Right lobe of liver (tissue), 6 donors: ENCODE measurements at regions not wholly inside any gene's neighbourhood (a gene's known extent, or its start where the extent isn't known, plus 50 kb on each side); places are given as distances from the start of the nearest gene placed in this dataset.

Experiments used
- ATAC-seq, 4 donors: fragments of 200-7000 bp; cut with Tn5 transposase; one replicate each; pipeline ENCODE4 v1.9.1; 2020; ENCODE audit warnings: mild to moderate bottlenecking in 4 of 4, moderate library complexity in 4 of 4
- DNase-seq, 3 donors: peaks; one replicate each; pipeline ENCODE4 v3.0.0-alpha.2; 2020
- H3K27ac ChIP-seq, 3 donors: fragments of 200-600 bp; one replicate each; pipeline ENCODE4 v1.8.0; 2022
- H3K27me3 ChIP-seq, 2 donors: fragments of 200-600 bp; one replicate each; pipeline ENCODE4 v1.8.0; 2022
- H3K36me3 ChIP-seq, 4 donors: fragments of 200-600 bp; sonication (generic) in 1 of 4; one replicate each; pipeline versions ENCODE4 v1.5.1 to v1.8.0; 2017 to 2022; ENCODE audit warnings: control low read depth in 1 of 4
- H3K4me1 ChIP-seq, 4 donors: fragments of 200-600 bp; sonication (generic) in 1 of 4; one replicate each; pipeline versions ENCODE4 v1.5.1 to v1.8.0; 2017 to 2022; ENCODE audit warnings: control low read depth in 1 of 4
- H3K4me3 ChIP-seq, 3 donors: fragments of 200-600 bp; one replicate each; pipeline ENCODE4 v1.8.0; 2022
- H3K9me3 ChIP-seq, 4 donors: fragments of 200-600 bp; sonication (generic) in 1 of 4; one replicate each; pipeline versions ENCODE4 v1.5.1 to v1.8.0; 2017 to 2022; ENCODE audit warnings: control low read depth in 1 of 4
- POLR2A ChIP-seq: fragments of 450-650 bp; IDR thresholded peaks from one replicate; pipeline ENCODE4 v1.6.1; 2017; ENCODE audit warnings: antibody characterized with exemption, mild to moderate bottlenecking
- WGBS: methylation state at CpG from one replicate; pipeline ENCODE4 v1.1.6; 2018; ENCODE audit warnings: low coverage, low lambda C conversion rate; ENCODE audit not compliant: insufficient coverage; ENCODE audit errors: missing lambda C conversion rate; 5-methylcytosine and 5-hydroxymethylcytosine counted together
- intact Hi-C, 2 donors: fragments of 100-400 bp; cut with DNase I; formaldehyde crosslinking; loops; one replicate each; pipeline versions ENCODE4 v1.11.2 to v1.14.1; 2022
- TF ChIP-seq, protein P1 (sequence below), 4 donors: fragments of 200-600 bp in 3 of 4; fragments of 450-650 bp in 1 of 4; IDR thresholded peaks; one replicate each; pipeline versions ENCODE4 v1.5.1 to v1.8.0; 2016 to 2022; ENCODE audit warnings: antibody characterized with exemption in 4 of 4, mild to moderate bottlenecking in 2 of 4
- donor health status: DM: no; HTN: yes; CAD: no.
- donor health status: DM: no; HTN: no; CAD: no.
- donor health status: DM: no; HTN: no; CAD: no.
- donor health status: DM: no; HTN: yes; CAD: no.
- donor health status: DM: no; HTN: yes; CAD: no.

- no peak overlapping the region for H3K27ac ChIP-seq
- no peaks in the 10 kb centered on the region for H3K9me3 ChIP-seq
- H3K4me1 ChIP-seq: no peaks in the 10 kb centered on the region
- ATAC-seq: no peak
- 50% methylated on average over 4 of the region's 4 CpGs for WGBS
- no peak overlapping the region for H3K4me3 ChIP-seq
- TF ChIP-seq, protein P1, sequence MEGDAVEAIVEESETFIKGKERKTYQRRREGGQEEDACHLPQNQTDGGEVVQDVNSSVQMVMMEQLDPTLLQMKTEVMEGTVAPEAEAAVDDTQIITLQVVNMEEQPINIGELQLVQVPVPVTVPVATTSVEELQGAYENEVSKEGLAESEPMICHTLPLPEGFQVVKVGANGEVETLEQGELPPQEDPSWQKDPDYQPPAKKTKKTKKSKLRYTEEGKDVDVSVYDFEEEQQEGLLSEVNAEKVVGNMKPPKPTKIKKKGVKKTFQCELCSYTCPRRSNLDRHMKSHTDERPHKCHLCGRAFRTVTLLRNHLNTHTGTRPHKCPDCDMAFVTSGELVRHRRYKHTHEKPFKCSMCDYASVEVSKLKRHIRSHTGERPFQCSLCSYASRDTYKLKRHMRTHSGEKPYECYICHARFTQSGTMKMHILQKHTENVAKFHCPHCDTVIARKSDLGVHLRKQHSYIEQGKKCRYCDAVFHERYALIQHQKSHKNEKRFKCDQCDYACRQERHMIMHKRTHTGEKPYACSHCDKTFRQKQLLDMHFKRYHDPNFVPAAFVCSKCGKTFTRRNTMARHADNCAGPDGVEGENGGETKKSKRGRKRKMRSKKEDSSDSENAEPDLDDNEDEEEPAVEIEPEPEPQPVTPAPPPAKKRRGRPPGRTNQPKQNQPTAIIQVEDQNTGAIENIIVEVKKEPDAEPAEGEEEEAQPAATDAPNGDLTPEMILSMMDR (IDR thresholded peaks at IDR 0.05): no peak
- no peak for TF ChIP-seq POLR2A
- no peaks in the 10 kb centered on the region for H3K27me3 ChIP-seq
- no peaks in the 10 kb centered on the region for H3K36me3 ChIP-seq
- DNase-seq: no peak
- intact Hi-C loops: no loop called here
These were observed 584.9 kb upstream of the EYS start for GRCh38 chr6:66291905-66292304.

DNA sequence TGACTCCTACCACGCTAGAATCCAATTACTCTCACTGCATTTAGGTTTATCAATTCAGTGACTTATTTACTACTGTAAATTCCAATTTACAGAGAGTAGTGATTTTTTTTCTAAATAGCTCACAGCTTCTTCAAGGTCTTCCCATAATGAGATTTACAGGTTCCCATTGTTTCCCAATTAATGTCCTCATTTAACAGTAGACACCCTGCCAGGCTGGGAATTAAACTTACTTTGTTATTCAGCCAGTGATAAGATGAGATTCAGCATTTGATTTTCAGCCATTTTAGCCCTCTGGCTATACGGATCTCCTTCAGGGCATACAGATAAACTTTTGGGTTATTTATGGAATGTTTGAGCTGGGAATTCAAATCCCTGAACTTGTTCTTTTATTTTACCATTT lies 582.9 kb upstream of the EYS start:
- H3K36me3 ChIP-seq: no peaks in the 10 kb centered on the region
- no peaks in the 10 kb centered on the region for H3K9me3 ChIP-seq
- WGBS: 34% methylated on average over 2 of the region's 2 CpGs
- ATAC-seq (no peak), DNase-seq (no peak)
- no peak overlapping the region for H3K27ac ChIP-seq
- TF ChIP-seq, protein P1 (IDR thresholded peaks at IDR 0.05): no peak
- no peak for TF ChIP-seq POLR2A
- intact Hi-C loops: no loop called here
- H3K4me3 ChIP-seq: no peak overlapping the region
- no peaks in the 10 kb centered on the region for H3K4me1 ChIP-seq
- no peaks in the 10 kb centered on the region for H3K27me3 ChIP-seq

DNA sequence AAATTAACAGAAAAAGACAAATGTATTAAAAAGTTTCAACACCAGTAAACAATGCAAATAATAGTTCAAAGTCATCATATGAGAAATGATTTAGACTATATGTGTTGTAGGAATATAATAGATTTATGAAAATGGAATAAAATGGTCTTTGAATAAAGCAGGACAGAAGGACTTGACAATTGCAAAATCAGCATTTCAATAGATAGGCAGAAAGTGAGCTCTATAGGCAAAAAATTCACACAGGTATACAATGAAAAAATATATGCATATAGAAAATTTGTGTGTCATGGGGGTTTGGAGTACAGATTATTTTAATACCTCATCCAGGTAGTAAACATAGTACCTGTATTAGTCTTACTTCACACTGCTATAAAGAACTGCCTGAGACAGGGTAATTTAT lies 571.1 kb upstream of the EYS start:
- DNase-seq (no peak), ATAC-seq (no peak)
- no peaks in the 10 kb centered on the region for H3K27me3 ChIP-seq
- intact Hi-C loops: no loop called here
- no peak overlapping the region for H3K4me3 ChIP-seq
- H3K4me1 ChIP-seq: no peaks in the 10 kb centered on the region
- TF ChIP-seq POLR2A: no peak
- TF ChIP-seq, protein P1 (IDR thresholded peaks at IDR 0.05): no peak
- no peaks in the 10 kb centered on the region for H3K36me3 ChIP-seq
- H3K9me3 ChIP-seq: no peaks in the 10 kb centered on the region
- no peak overlapping the region for H3K27ac ChIP-seq

DNA sequence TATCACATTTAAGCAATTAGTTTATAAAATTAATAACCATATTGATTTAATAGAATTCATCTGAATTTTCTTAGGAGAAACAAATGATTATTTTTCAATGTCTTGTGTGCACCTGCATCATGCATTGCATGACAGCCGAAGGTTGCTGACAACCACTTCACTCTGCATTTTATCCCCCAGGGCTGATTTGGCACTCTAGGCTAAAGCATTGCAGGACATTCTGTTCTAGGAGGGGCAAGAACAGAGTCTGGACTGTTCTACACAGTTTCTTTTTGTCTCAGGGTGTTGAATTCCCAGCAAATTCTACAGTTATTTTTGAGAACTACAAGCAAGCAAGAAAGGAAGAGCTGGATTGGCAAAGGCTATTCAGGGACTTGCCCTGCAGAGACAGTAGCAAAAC lies 570.4 kb upstream of the EYS start:
- Histone ChIP-seq H3K9me3 (no peaks in the 10 kb centered on the region), H3K27ac (no peak overlapping the region), H3K36me3 (no peaks in the 10 kb centered on the region), H3K4me3 (no peak overlapping the region), H3K27me3 (no peaks in the 10 kb centered on the region), H3K4me1 (no peaks in the 10 kb centered on the region)
- 60% methylated on average over 1 of the region's 1 CpG for WGBS
- DNase-seq: no peak
- intact Hi-C loops: no loop called here
- ATAC-seq: no peak
- TF ChIP-seq, protein P1 (IDR thresholded peaks at IDR 0.05): no peak
- TF ChIP-seq POLR2A: no peak

GRCh38 chr6:66265737-66266136 lies 558.7 kb upstream of the EYS start:
- DNase-seq: no peak
- Histone ChIP-seq H3K9me3 (no peaks in the 10 kb centered on the region), H3K4me3 (no peak overlapping the region), H3K4me1 (no peaks in the 10 kb centered on the region), H3K27ac (no peak overlapping the region), H3K27me3 (no peaks in the 10 kb centered on the region), H3K36me3 (no peaks in the 10 kb centered on the region)
- intact Hi-C loops: no loop called here
- no peak for ATAC-seq
- no peak for TF ChIP-seq POLR2A
- TF ChIP-seq, protein P1 (IDR thresholded peaks at IDR 0.05): no peak
- 18% methylated on average over 1 of the region's 1 CpG for WGBS
